Nephron progenitor cell (in vitro differentiated cells): ENCODE measurements at regions not wholly inside any gene's neighbourhood (a gene's known extent, or its start where the extent isn't known, plus 50 kb on each side); places are given as distances from the start of the nearest gene placed in this dataset.

ENCODE experiments used
- DNase-seq: peaks from one replicate; pipeline ENCODE4 v3.0.0; 2021
- H3K27ac Mint-ChIP-seq: 2 replicates; pipeline ENCODE4 v1.8.0; 2021; ENCODE audit warnings: mild to moderate bottlenecking, moderate library complexity, mixed read lengths
- H3K27me3 Mint-ChIP-seq: 2 replicates; pipeline ENCODE4 v1.8.0; 2021; ENCODE audit warnings: mild to moderate bottlenecking, low read depth, mixed read lengths; ENCODE audit not compliant: poor library complexity
- H3K36me3 Mint-ChIP-seq: 2 replicates; pipeline ENCODE4 v1.8.0; 2021; ENCODE audit warnings: low read depth, mixed read lengths
- H3K4me1 Mint-ChIP-seq: 2 replicates; pipeline ENCODE4 v1.8.0; 2021; ENCODE audit warnings: mixed read lengths
- H3K4me3 Mint-ChIP-seq: 2 replicates; pipeline ENCODE4 v1.8.0; 2021; ENCODE audit warnings: mild to moderate bottlenecking, moderate library complexity, mixed read lengths
- H3K9me3 Mint-ChIP-seq: 2 replicates; pipeline ENCODE4 v1.8.0; 2021; ENCODE audit warnings: mild to moderate bottlenecking, moderate library complexity, mixed read lengths
- TF ChIP-seq, protein P1 (sequence below): fragments of 200-600 bp; sonication (generic); IDR thresholded peaks from 2 replicates; pipeline ENCODE4 v1.5.0; 2021; ENCODE audit warnings: antibody characterized with exemption

DNA sequence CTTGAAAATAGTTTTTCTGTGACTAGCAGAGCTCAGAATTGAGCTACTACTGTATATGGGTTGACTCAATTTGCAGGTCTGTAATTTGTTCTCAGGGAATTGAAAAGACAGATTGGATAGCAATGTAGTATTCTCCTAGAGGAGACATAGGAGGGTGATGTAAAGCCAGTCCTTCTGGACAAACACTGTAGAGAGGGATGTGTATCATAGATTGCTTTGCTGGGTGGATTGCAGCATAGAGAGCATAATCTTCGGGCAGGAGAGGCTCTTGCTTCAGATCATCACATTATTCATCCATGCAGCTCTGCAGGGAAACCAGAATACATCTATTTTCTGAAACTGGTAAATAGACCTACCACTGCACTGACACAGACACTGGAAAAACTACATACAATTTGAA, 1110.5 kb downstream of the RAPGEF2 start:
- Mint-ChIP-seq H3K4me3 (no peak overlapping the region), H3K27me3 (no peaks in the 10 kb centered on the region), H3K9me3 (peaks cover 26% of the 10 kb centered on the region), H3K36me3 (no peaks in the 10 kb centered on the region), H3K4me1 (no peaks in the 10 kb centered on the region), H3K27ac (no peak overlapping the region)
- no peak for DNase-seq
- TF ChIP-seq, protein P1, sequence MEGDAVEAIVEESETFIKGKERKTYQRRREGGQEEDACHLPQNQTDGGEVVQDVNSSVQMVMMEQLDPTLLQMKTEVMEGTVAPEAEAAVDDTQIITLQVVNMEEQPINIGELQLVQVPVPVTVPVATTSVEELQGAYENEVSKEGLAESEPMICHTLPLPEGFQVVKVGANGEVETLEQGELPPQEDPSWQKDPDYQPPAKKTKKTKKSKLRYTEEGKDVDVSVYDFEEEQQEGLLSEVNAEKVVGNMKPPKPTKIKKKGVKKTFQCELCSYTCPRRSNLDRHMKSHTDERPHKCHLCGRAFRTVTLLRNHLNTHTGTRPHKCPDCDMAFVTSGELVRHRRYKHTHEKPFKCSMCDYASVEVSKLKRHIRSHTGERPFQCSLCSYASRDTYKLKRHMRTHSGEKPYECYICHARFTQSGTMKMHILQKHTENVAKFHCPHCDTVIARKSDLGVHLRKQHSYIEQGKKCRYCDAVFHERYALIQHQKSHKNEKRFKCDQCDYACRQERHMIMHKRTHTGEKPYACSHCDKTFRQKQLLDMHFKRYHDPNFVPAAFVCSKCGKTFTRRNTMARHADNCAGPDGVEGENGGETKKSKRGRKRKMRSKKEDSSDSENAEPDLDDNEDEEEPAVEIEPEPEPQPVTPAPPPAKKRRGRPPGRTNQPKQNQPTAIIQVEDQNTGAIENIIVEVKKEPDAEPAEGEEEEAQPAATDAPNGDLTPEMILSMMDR = no peak

DNA sequence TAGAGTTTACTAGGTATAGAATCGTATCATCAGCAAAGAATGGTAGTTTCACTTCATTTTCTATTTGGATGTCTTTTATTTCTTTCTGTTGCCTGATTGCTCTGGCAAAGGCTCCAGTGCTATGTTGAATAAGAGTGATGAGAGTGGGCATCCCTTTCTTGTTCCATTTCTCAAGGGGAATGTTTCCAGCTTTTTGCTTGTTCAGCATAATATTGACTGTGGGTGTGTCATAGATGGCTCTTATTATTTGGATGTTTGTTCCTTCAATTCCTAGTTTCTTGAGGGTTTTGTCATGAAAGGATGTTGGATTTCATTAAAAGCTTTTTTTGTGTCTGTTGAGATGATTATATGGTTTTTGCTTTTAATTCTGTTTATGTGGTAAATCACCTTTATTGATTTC, 1114.5 kb downstream of the RAPGEF2 start:
- Mint-ChIP-seq H3K36me3 (no peaks in the 10 kb centered on the region), H3K27ac (no peak overlapping the region), H3K27me3 (no peaks in the 10 kb centered on the region), H3K9me3 (peaks cover 33% of the 10 kb centered on the region), H3K4me1 (no peaks in the 10 kb centered on the region), H3K4me3 (no peak overlapping the region)
- no peak for DNase-seq
- TF ChIP-seq, protein P1 = no peak

DNA sequence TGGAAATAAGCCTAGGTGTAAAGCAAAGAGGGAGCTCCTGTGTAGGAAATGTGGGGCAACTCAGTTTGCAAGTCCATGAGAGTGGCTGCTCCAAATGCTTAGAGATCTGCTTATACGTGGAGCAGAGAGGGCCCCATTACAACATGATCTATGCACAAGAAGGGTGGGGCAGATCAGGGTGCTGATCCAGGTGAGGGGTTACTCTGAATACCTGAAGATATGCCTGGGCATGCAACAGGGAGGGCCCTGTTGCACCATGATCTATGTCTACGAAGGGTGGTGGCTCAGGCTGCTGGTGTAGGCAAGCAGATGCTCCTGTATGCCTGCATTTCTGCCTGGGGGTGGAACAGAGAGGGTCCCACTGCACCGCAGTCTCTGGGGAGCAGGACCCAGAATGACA, 1121.2 kb downstream of the RAPGEF2 start:
- DNase-seq = no peak
- H3K4me3 Mint-ChIP-seq = no peak overlapping the region
- no peaks in the 10 kb centered on the region for H3K4me1 Mint-ChIP-seq
- peaks cover 7% of the 10 kb centered on the region for H3K27me3 Mint-ChIP-seq
- H3K27ac Mint-ChIP-seq = no peak overlapping the region
- H3K9me3 Mint-ChIP-seq = peaks cover 6% of the 10 kb centered on the region
- H3K36me3 Mint-ChIP-seq = no peaks in the 10 kb centered on the region
- TF ChIP-seq, protein P1 = no peak

DNA sequence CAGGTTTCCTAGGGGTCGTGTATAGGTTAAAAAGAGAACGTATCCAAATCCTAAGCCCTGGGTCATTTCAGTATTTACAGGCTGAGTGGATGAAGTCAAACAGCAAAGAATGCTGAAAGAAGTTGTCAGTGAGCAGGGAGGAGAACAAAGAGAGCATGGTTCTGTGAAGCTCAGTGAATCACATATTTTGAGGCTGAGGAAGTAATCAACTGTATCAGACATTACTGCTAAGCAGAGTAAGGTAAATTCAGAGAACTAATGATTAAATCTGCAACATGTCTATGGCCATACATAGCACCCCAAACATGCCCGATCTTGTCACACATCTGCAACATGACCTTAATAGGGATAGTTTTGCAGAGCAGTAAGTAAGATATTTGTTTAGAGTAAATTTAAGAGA, 1130.3 kb downstream of the RAPGEF2 start:
- H3K9me3 Mint-ChIP-seq = no peaks in the 10 kb centered on the region
- TF ChIP-seq, protein P1 = no peak
- no peak for DNase-seq
- no peak overlapping the region for H3K4me3 Mint-ChIP-seq
- H3K27me3 Mint-ChIP-seq = no peaks in the 10 kb centered on the region
- H3K4me1 Mint-ChIP-seq = peaks cover 9% of the 10 kb centered on the region
- H3K36me3 Mint-ChIP-seq = no peaks in the 10 kb centered on the region
- H3K27ac Mint-ChIP-seq = peak overlapping the region; percentile 57

DNA sequence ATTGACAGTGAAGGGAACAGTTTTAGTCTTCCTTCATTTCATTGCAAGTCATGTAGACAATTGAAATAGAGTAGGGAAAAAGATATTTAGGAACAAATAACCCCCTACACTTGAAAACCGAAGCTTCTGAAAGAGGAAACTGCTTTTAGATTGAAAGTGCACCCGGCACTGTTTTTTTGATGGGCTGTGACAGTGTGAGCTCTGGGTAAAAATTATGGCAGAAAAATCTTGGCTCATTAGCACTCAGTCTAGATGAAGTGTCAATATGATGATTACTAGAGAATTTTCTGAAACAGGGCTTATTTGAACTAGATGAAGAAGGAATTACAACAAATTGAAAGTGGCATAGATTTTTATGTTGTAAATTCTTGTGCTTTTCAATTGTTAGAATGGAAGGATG, 1132.4 kb downstream of the RAPGEF2 start:
- TF ChIP-seq, protein P1 = no peak
- H3K27ac Mint-ChIP-seq = no peak overlapping the region
- H3K27me3 Mint-ChIP-seq = no peaks in the 10 kb centered on the region
- H3K4me1 Mint-ChIP-seq = peaks cover 9% of the 10 kb centered on the region
- no peaks in the 10 kb centered on the region for H3K36me3 Mint-ChIP-seq
- no peak overlapping the region for H3K4me3 Mint-ChIP-seq
- H3K9me3 Mint-ChIP-seq = no peaks in the 10 kb centered on the region
- no peak for DNase-seq

DNA sequence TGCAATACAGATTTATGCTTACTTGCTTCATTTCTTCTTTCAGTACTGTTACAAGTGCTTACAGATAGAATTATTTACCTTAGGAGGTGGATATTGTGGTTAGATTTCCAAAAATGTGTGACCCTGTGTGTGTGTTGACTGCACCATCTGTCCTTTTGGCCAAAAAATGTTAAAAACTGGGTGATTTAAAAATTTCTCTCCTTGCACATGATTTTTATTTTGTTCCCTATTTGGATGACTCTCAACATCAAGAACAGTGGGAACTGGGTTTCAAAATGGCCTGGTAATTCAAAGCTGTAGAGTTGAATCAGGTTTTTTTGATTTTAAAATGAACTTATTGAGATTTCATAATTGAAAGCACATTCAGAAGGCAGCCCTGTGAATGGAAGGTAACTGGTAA, 1132.9 kb downstream of the RAPGEF2 start:
- no peak for DNase-seq
- H3K4me1 Mint-ChIP-seq = peaks cover 9% of the 10 kb centered on the region
- TF ChIP-seq, protein P1 = no peak
- H3K36me3 Mint-ChIP-seq = no peaks in the 10 kb centered on the region
- H3K4me3 Mint-ChIP-seq = no peak overlapping the region
- H3K9me3 Mint-ChIP-seq = no peaks in the 10 kb centered on the region
- no peak overlapping the region for H3K27ac Mint-ChIP-seq
- H3K27me3 Mint-ChIP-seq = no peaks in the 10 kb centered on the region
